ENCODE measurements at regions not wholly inside any gene's neighbourhood (a gene's known extent, or its start where the extent isn't known, plus 50 kb on each side); places are given as distances from the start of the nearest gene placed in this dataset.
A peak's percentile ranks its signal among the peaks of the same experiment; 100 is the strongest.

DNA sequence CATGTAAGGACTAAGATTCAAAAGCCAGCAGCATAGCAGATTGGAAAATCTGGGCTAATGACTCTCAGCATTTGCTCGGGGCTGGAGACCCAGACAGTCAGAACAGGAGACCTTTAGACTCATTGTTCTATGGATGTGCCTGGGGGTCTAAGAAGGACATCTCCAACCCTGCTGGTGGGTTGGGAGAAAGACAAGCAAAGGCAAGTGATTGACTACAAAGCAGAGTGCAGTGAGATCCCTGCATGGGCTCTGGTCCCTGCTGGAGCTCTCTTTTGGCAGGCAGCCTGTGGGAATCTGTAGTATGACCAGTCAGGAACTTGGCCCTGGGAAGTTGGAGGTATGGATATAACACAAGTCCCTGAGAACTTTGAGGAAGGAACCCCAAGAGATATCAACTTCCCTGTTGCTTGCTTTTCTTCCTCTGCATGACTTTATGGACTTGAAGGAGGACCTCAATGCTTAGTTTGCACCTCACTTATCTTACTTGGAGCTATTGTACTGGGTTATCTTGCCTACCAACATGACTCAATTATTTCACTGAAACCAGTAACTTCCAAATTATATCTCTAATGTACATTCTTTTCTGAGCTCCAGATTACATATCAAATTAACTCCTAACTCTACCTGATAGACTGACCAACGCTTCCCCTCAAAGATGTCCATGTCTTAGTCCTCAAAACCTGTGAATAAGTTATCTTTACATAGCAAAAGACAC lies 236.0 kb downstream of the CYRIA start:
- Histone ChIP-seq H4K20me1 (ENCODE audit: control insufficient read depth, insufficient read depth, insufficient read length) (no peaks in the 10 kb centered on the region), H3K79me2 (ENCODE audit: insufficient read depth, low read length) (no peaks in the 10 kb centered on the region), H2BK15ac (ENCODE audit: low read depth, low read length) (no peak overlapping the region), H2BK12ac (ENCODE audit: insufficient read length, low read depth, low read length) (no peak overlapping the region), H4K5ac (ENCODE audit: insufficient read length, low read depth, low read length) (no peak overlapping the region), H3K4ac (ENCODE audit: low read depth, low read length) (no peak overlapping the region), H3T11ph (ENCODE audit: low read length) (no peak overlapping the region), H2BK20ac (ENCODE audit: low read depth, low read length, poor library complexity, severe bottlenecking) (no peak overlapping the region), H3K9me3 (ENCODE audit: control insufficient read depth, low read depth, low read length) (no peaks in the 10 kb centered on the region), H2AK5ac (ENCODE audit: insufficient read length, low read length) (no peak overlapping the region), H3K4me2 (ENCODE audit: insufficient read depth, insufficient read length, low read length) (no peak overlapping the region), H3K14ac (ENCODE audit: insufficient read depth, low read length) (no peak overlapping the region), H2AFZ (ENCODE audit: low read length) (no peak overlapping the region), H3K18ac (ENCODE audit: insufficient read length, low read depth, low read length) (no peak overlapping the region), H3K27me3 (ENCODE audit: insufficient read depth, low read length) (no peaks in the 10 kb centered on the region), H4K8ac (replicated peaks; ENCODE audit: insufficient read length, low read depth, low read length) (no peak overlapping the region), H3K79me1 (ENCODE audit: insufficient read depth, low read depth, low read length, poor library complexity, severe bottlenecking) (no peaks in the 10 kb centered on the region), H2BK5ac (ENCODE audit: insufficient read length, low read length) (no peak overlapping the region), H3K23ac (ENCODE audit: insufficient read length, low read depth, low read length) (no peak overlapping the region), H3K56ac (ENCODE audit: insufficient read length, low read depth, low read length) (no peak overlapping the region), H3K4me1 (ENCODE audit: insufficient read depth, low read length) (no peaks in the 10 kb centered on the region), H3K23me2 (ENCODE audit: insufficient read length, low read depth, low read length, poor library complexity, severe bottlenecking) (no peaks in the 10 kb centered on the region), H4K91ac (ENCODE audit: insufficient read length, low read depth, low read length) (no peak overlapping the region), H3K27ac (ENCODE audit: insufficient read length, low read depth, low read length) (no peak overlapping the region), H3K9ac (ENCODE audit: extremely low read depth, insufficient read length, low read length) (no peak overlapping the region), H2BK120ac (ENCODE audit: low read depth, low read length, poor library complexity, severe bottlenecking) (no peak overlapping the region)
- H3K36me3 Mint-ChIP-seq (ENCODE audit: insufficient read depth in 1 of 3, low read depth in 3 of 3), result no peaks in the 10 kb centered on the region
- peak; percentile 26 for DNase-seq
- H3K27me3 Mint-ChIP-seq (ENCODE audit: low read depth), result peaks cover 2% of the 10 kb centered on the region; the same call in 1 of the 2 replicates
- H3K9me3 Mint-ChIP-seq, result no peaks in the 10 kb centered on the region
- H3K4me3 Mint-ChIP-seq, result no peak overlapping the region
- H3K27ac Mint-ChIP-seq, result no peak overlapping the region
- TF ChIP-seq CTCF (conservative IDR thresholded peaks at IDR 0.05), result no peak; the same call in 2 of the 3 replicates
- no peaks in the 10 kb centered on the region for H3K4me1 Mint-ChIP-seq
- no CpG with 5 or more reads among the region's 2 CpGs for WGBS (ENCODE audit: extremely low coverage, insufficient read length, low lambda C conversion rate)

All from H9 (cell line).